HG02588 (cell line): ENCODE measurements at regions not wholly inside any gene's neighbourhood (a gene's known extent, or its start where the extent isn't known, plus 50 kb on each side); places are given as distances from the start of the nearest gene placed in this dataset.

Experiments
- ATAC-seq: cut with Tn5 transposase; IDR thresholded peaks from one replicate; pipeline ENCODE4 v1.9.1; 2021; ENCODE audit warnings: mild to moderate bottlenecking, moderate library complexity; ENCODE audit not compliant: unreplicated experiment

GRCh38 chr5:88964831-88965230 lies 81.8 kb upstream of the MEF2C start:
- no peak for ATAC-seq

- ATAC-seq, result no peak
These were observed 74.0 kb upstream of the MEF2C start for GRCh38 chr5:88957013-88957412.

- no peak for ATAC-seq
These were observed 73.4 kb upstream of the MEF2C start for GRCh38 chr5:88956416-88956815.

- ATAC-seq, result no peak
These were observed 72.4 kb upstream of the MEF2C start for GRCh38 chr5:88955403-88955802.

- no peak for ATAC-seq
These were observed 71.5 kb upstream of the MEF2C start for GRCh38 chr5:88954511-88954910.

- ATAC-seq, result no peak
These were observed 70.1 kb upstream of the MEF2C start for GRCh38 chr5:88952996-88953643.

- ATAC-seq, result no peak
These were observed 69.4 kb upstream of the MEF2C start for GRCh38 chr5:88952344-88952743.

GRCh38 chr5:88951457-88951856 lies 68.5 kb upstream of the MEF2C start:
- ATAC-seq, result no peak

GRCh38 chr5:88948746-88949600 lies 66.0 kb upstream of the MEF2C start:
- ATAC-seq, result no peak

- no peak for ATAC-seq
These were observed 62.0 kb upstream of the MEF2C start for GRCh38 chr5:88944751-88945531.

- no peak for ATAC-seq
These were observed 58.6 kb upstream of the MEF2C start for GRCh38 chr5:88941581-88941980.

GRCh38 chr5:88940713-88941112 lies 57.7 kb upstream of the MEF2C start:
- ATAC-seq, result peak; percentile 93

GRCh38 chr5:88939300-88939699 lies 56.3 kb upstream of the MEF2C start:
- ATAC-seq, result no peak

GRCh38 chr5:88938488-88938887 lies 55.5 kb upstream of the MEF2C start:
- ATAC-seq, result no peak

- ATAC-seq, result no peak
These were observed 54.4 kb upstream of the MEF2C start for GRCh38 chr5:88937406-88937805.

- ATAC-seq, result no peak
These were observed 51.5 kb upstream of the MEF2C start for GRCh38 chr5:88934439-88934838.
